Embryonic facial prominence (tissue), 1 donor: ENCODE measurements at regions not wholly inside any gene's neighbourhood (a gene's known extent, or its start where the extent isn't known, plus 50 kb on each side); places are given as distances from the start of the nearest gene placed in this dataset.

Source experiments
- DNase-seq: peaks from one replicate; pipeline ENCODE4 v3.0.0-alpha.2; 2016; ENCODE audit errors: extremely low spot score

DNA sequence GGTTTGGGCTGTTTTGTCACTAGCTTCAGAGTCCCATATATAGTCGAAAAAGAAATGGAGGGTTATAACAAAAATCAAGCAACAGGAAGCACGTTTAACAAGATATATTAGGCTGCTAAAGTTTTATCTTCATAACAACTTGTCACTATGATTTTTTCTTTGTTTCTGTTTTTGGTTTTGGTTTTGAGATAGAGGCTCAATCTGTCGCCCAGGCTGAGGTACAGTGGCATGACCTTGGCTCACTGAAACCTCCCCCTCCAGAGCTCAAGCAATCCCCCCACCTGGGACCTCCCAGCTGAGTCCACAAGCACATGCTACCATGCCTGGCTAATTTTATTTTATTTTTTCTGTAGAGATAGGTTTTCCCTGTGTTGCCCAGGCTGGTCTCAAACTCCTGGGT lies 2664.4 kb downstream of the ARAP2 start:
- no peak for DNase-seq

- no peak for DNase-seq
These were observed 2651.6 kb downstream of the ARAP2 start for GRCh38 chr4:33592701-33593100.

DNA sequence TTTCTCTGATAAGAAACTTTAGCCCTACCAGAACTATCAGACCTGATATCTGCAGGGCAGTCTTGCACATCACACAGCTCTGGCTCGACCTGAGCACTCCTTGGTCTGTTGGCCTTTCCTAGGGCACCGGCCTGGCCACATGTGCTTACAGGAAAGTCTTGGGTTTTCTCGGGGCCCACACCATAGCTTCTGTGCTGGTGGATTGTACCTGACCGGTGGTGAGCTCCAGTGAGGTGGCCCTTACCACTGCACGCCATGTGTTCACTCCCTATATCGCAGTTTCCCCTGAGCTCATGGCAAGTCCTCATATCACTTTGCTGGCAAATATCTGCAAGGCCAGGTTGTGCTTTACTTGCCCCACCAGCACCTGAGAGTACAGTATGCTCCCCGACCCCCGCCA lies 2637.4 kb downstream of the ARAP2 start:
- no peak for DNase-seq

GRCh38 chr4:33616121-33616520 lies 2628.2 kb downstream of the ARAP2 start:
- no peak for DNase-seq

GRCh38 chr4:33625748-33626147 lies 2618.6 kb downstream of the ARAP2 start:
- no peak for DNase-seq

- DNase-seq: no peak
These were observed 2618.1 kb downstream of the ARAP2 start for GRCh38 chr4:33626221-33626620.

DNA sequence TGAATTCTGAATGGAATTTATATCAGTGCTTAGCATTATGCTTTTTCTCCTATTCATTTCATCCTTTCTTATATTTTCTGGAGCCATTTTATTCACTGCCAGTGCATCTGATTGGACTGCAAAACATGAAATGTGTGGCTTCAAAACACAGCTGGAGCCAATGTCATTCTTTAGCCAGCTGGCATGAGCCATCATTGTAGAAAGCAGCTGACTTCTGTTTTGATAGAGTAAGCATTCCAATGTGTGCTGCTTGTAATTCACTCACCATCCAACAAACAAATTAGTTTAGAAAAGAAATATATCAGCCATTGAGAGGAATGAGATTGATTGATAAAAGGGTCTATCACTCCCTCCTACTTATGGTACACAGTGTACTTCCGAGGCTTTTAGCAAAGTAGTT lies 2616.0 kb downstream of the ARAP2 start:
- DNase-seq: no peak

- DNase-seq: no peak
These were observed 2595.3 kb downstream of the ARAP2 start for GRCh38 chr4:33649015-33649414.

- DNase-seq: no peak
These were observed 2594.8 kb downstream of the ARAP2 start for GRCh38 chr4:33649471-33649870.

DNA sequence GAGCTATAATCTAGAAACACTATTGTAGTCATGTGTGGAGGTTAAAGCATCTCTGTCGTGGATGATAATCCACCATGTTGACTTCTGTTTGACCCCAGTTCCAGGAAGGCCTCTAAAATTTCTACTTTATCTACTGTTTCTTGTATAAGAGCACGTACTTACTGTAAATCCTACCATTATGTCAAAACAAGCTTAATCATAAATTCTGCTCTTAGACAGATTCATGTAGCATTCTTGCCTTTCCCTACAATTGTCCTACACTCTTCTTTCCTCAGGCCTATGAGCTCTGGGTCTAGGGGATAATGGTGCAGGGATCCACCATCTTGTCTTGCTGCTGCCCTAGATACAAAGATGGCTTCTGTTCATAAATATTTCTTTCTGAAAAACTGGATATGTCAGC lies 2594.3 kb downstream of the ARAP2 start:
- DNase-seq: no peak

- no peak for DNase-seq
These were observed 2585.3 kb downstream of the ARAP2 start for GRCh38 chr4:33658971-33659370.

- DNase-seq: no peak
These were observed 2582.7 kb downstream of the ARAP2 start for GRCh38 chr4:33661636-33662035.

DNA sequence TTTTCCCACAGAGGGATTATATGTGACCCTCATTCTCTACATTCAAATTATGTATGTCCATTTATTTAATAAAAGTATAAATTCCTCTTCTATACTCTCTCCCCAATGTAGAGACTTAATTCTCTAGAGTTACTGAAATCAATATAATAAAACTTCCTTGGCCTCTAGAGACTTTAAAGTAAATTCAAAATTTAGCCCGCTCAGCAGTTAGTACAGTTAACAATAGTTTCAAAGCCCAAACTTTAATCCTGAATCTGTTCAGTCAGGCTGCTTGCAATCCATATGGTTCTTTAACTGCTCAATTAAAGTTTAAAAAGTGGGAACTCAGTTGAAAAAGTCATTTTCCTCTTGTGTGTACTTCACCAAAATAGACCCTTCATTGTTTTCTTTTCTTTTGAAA lies 2558.4 kb downstream of the ARAP2 start:
- no peak for DNase-seq

GRCh38 chr4:33696041-33696440 lies 2548.3 kb downstream of the ARAP2 start:
- DNase-seq: no peak

DNA sequence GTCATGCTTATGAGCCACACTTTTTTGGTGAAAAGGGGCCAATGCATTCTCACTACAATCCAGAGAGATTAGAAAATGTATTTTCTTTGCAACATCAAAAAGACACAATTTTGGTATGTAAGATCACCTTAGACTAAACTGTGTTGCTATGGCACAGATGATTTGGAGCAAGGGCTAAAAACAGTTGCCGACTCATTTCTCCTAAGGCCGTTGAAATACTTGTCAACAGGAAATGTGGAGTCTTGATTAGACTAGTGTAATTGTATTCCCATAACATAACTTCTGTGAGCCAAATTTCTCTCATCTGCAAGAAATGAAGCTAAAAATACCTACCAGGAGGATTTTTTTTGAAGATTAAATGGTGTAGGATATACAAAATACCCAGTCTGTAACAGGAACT lies 2547.7 kb downstream of the ARAP2 start:
- no peak for DNase-seq

DNA sequence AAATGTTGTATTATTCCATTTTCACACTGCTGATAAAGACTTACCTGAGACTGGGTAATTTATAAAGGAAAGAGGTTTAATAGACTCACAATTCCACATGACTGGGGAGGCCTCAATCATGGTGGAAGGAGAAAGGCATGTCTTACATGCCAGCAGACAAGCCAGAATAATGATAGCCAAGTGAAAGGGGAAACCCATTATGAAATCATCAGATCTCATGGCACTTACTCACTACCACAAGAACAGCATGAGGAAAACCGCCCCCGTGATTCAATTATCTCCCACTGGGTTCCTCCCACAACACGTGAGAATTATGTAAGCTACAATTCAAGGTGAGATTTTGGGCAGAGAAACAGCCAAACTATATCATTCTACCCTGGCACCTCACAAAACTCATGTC lies 2535.1 kb downstream of the ARAP2 start:
- no peak for DNase-seq

DNA sequence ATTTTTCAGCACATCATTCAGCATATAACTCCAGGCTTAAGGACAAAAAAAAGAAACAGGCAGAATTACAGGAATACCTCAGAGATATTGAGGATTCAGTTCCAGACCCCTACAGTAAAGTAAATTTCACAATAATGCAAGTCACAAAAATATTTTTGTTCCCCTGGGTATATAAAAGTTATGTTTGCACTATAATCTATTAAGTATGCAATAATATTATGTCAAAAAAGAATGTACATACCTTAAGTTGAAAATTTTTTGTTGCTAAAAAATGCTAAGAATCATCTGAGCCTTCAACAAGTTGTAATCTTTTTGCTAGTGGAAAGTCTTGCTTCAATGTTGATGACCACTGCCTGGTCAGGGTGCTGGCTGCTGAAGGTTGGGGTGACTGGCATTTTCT lies 2532.5 kb downstream of the ARAP2 start:
- DNase-seq: no peak

GRCh38 chr4:33714971-33715370 lies 2529.3 kb downstream of the ARAP2 start:
- DNase-seq: no peak

- DNase-seq: no peak
These were observed 2528.4 kb downstream of the ARAP2 start for GRCh38 chr4:33715841-33716395.

- no peak for DNase-seq
These were observed 2522.1 kb downstream of the ARAP2 start for GRCh38 chr4:33722254-33722653.

DNA sequence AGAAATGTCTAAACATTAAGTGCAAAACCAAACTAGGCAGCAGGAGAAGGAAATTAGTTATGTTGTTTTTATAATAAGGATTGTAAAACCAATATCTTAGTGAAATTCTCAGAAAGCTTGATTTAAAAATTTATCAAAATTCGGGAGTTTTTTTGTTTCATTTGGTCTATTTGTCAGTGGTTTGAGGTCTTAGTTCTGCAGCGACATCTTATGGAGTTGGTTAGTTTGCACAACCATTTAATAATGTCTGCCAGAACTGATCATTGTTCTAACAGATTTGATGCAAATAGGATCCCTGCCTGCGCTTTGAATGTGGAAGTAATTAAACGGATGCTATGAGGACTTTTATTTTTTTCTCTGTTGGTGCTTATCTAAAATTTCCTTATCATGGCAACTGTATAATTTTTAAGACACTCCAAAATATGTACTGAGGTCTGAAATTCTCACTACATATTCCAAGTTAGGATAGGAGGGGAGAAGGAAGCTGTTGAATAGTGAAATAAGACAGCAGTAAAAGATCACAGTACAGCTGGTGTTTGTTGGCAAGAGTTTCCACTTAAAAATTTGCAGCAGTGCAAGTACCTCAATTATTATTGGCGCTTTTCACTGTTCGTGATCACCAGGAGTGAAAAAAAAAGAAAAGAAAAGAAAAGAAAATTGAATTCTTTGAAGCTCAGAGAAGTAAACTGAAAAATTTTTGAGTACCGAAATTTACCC lies 2521.4 kb downstream of the ARAP2 start:
- DNase-seq: no peak

- DNase-seq: no peak
These were observed 2519.6 kb downstream of the ARAP2 start for GRCh38 chr4:33724685-33725084.

DNA sequence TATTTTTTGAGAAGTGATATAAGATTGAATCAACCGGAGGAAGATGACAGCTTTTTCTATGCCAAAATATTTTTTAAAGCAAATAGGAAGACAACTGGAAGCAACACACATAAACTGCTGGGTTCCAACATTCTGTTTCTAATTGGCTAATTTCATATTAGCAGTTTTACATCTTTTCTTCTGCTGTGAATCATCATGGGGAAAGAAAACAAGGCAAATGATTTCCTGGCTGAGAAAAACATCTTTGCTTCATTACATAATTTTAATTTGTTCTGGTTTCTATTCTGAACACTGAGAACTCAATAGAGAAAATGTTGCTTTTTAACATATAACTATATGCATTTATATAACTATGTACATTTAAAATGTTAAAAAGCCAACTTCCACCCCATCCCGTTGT lies 2518.5 kb downstream of the ARAP2 start:
- DNase-seq: no peak

GRCh38 chr4:33737726-33738125 lies 2506.6 kb downstream of the ARAP2 start:
- DNase-seq: no peak
